Gastrocnemius medialis (tissue), 4 donors: ENCODE measurements at regions not wholly inside any gene's neighbourhood (a gene's known extent, or its start where the extent isn't known, plus 50 kb on each side); places are given as distances from the start of the nearest gene placed in this dataset.

Experiments used
- ATAC-seq, 2 donors: fragments of 150-250 bp; one replicate each; pipeline ENCODE4 v1.9.1; 2016
- DNase-seq, 2 donors: peaks; one replicate each; pipeline ENCODE4 v3.0.0-alpha.2; 2019
- H3K27ac ChIP-seq, 4 donors: fragments of 200-600 bp; sonication (generic); 1 replicate in 1 of 4; 2 replicates in 3 of 4; pipeline ENCODE4 v1.5.1; 2016 to 2018; ENCODE audit warnings: mild to moderate bottlenecking in 2 of 4, moderate library complexity in 1 of 4
- H3K27me3 ChIP-seq, 3 donors: fragments of 200-600 bp; sonication (generic) in 2 of 3; 1 replicate in 1 of 3; 2 replicates in 2 of 3; pipeline versions ENCODE4 v1.5.1 to v1.6.0; 2016 to 2019; ENCODE audit warnings: mild to moderate bottlenecking in 1 of 3, moderate library complexity in 1 of 3
- H3K36me3 ChIP-seq, 2 donors: fragments of 200-600 bp; sonication (generic) in 1 of 2; one replicate each; pipeline ENCODE4 v1.5.1; 2017 to 2018
- H3K4me1 ChIP-seq, 2 donors: fragments of 200-600 bp; sonication (generic) in 1 of 2; one replicate each; pipeline ENCODE4 v1.5.1; 2016 to 2017; ENCODE audit warnings: mild to moderate bottlenecking in 2 of 2
- H3K4me3 ChIP-seq, 4 donors: fragments of 200-600 bp; sonication (generic) in 3 of 4; 1 replicate in 1 of 4; 2 replicates in 3 of 4; pipeline ENCODE4 v1.5.1; 2016 to 2019; ENCODE audit warnings: mild to moderate bottlenecking in 2 of 4
- H3K9me3 ChIP-seq, 3 donors: fragments of 200-600 bp; sonication (generic) in 2 of 3; 1 replicate in 1 of 3; 2 replicates in 2 of 3; pipeline ENCODE4 v1.5.1; 2016 to 2019
- CTCF ChIP-seq, 5 experiments: fragments of 450-650 bp in 3 of 5; fragments of 200-600 bp in 2 of 5; sonication (generic) in 2 of 5; IDR thresholded peaks in 4 of 5; conservative IDR thresholded peaks in 1 of 5; 1 replicate in 4 of 5; 2 replicates in 1 of 5; pipeline ENCODE4 v1.5.1; 2016 to 2019; ENCODE audit warnings: antibody characterized with exemption in 5 of 5, mild to moderate bottlenecking in 3 of 5, moderate library complexity in 3 of 5
- POLR2A ChIP-seq, 2 donors: fragments of 450-650 bp; IDR thresholded peaks; one replicate each; pipeline ENCODE4 v1.6.1; 2017; ENCODE audit warnings: antibody characterized with exemption in 2 of 2, mild to moderate bottlenecking in 2 of 2, moderate library complexity in 2 of 2
- in situ Hi-C, 4 donors: fragments of 200-750 bp; cut with MboI; loops; one replicate each; pipeline versions ENCODE4 v1.15.0 to v1.8.0; 2017; ENCODE audit warnings: low sequenced_read_pairs in 4 of 4
- intact Hi-C: fragments of 100-400 bp; cut with DNase I; formaldehyde crosslinking; loops from one replicate; pipeline ENCODE4 v1.15.1; 2023; ENCODE audit warnings: low total_unique reads

- no peak overlapping the region for H3K4me3 ChIP-seq
- intact Hi-C loops: no loop called here
These were observed 847.0 kb upstream of the MAP3K7 start for GRCh38 chr6:91433660-91434534.

GRCh38 chr6:91428953-91429560, 842.2 kb upstream of the MAP3K7 start:
- ATAC-seq (no peak), DNase-seq (no peak)
- in situ Hi-C loops: no loop called here
- TF ChIP-seq CTCF (IDR thresholded peaks at IDR 0.05 in 4 of 5, conservative IDR thresholded peaks at IDR 0.05 in 1 of 5) (no peak), POLR2A (IDR thresholded peaks at IDR 0.05) (no peak)
- no peaks in the 10 kb centered on the region for H3K4me1 ChIP-seq
- H3K36me3 ChIP-seq: no peaks in the 10 kb centered on the region
- H3K4me3 ChIP-seq: no peak overlapping the region
- H3K9me3 ChIP-seq: no peaks in the 10 kb centered on the region
- H3K27ac ChIP-seq: no peak overlapping the region
- H3K27me3 ChIP-seq: no peaks in the 10 kb centered on the region
- intact Hi-C loops: no loop called here

More at GRCh38 chr6:91433660-91434534, 847.0 kb upstream of the MAP3K7 start:
- ATAC-seq (no peak), DNase-seq (no peak)
- no peaks in the 10 kb centered on the region for H3K27me3 ChIP-seq
- no peaks in the 10 kb centered on the region for H3K4me1 ChIP-seq
- TF ChIP-seq POLR2A (IDR thresholded peaks at IDR 0.05): no peak
- no peak for TF ChIP-seq CTCF (IDR thresholded peaks at IDR 0.05 in 4 of 5, conservative IDR thresholded peaks at IDR 0.05 in 1 of 5)
- H3K27ac ChIP-seq: no peak overlapping the region
- H3K36me3 ChIP-seq: no peaks in the 10 kb centered on the region
- no peaks in the 10 kb centered on the region for H3K9me3 ChIP-seq
- in situ Hi-C loops: no loop called here

GRCh38 chr6:91428296-91428695, 841.4 kb upstream of the MAP3K7 start:
- no peak overlapping the region for H3K27ac ChIP-seq
- no peaks in the 10 kb centered on the region for H3K4me1 ChIP-seq
- H3K4me3 ChIP-seq: no peak overlapping the region
- TF ChIP-seq CTCF (IDR thresholded peaks at IDR 0.05 in 4 of 5, conservative IDR thresholded peaks at IDR 0.05 in 1 of 5) (no peak), POLR2A (IDR thresholded peaks at IDR 0.05) (no peak)
- intact Hi-C loops (no loop called here), in situ Hi-C loops (no loop called here)
- H3K9me3 ChIP-seq: no peaks in the 10 kb centered on the region
- DNase-seq: no peak
- no peaks in the 10 kb centered on the region for H3K36me3 ChIP-seq
- H3K27me3 ChIP-seq: no peaks in the 10 kb centered on the region
- ATAC-seq: no peak

GRCh38 chr6:91420243-91420642, 833.4 kb upstream of the MAP3K7 start:
- Histone ChIP-seq H3K27ac (no peak overlapping the region), H3K27me3 (no peaks in the 10 kb centered on the region), H3K36me3 (no peaks in the 10 kb centered on the region), H3K9me3 (no peaks in the 10 kb centered on the region), H3K4me3 (no peak overlapping the region), H3K4me1 (no peaks in the 10 kb centered on the region)
- intact Hi-C loops (no loop called here), in situ Hi-C loops (no loop called here)
- no peak for TF ChIP-seq POLR2A (IDR thresholded peaks at IDR 0.05)
- TF ChIP-seq CTCF (IDR thresholded peaks at IDR 0.05 in 4 of 5, conservative IDR thresholded peaks at IDR 0.05 in 1 of 5): no peak
- no peak for ATAC-seq
- DNase-seq: no peak
